ENCODE measurements at regions not wholly inside any gene's neighbourhood (a gene's known extent, or its start where the extent isn't known, plus 50 kb on each side); places are given as distances from the start of the nearest gene placed in this dataset.
A peak's percentile ranks its signal among the peaks of the same experiment; 100 is the strongest.

DNA sequence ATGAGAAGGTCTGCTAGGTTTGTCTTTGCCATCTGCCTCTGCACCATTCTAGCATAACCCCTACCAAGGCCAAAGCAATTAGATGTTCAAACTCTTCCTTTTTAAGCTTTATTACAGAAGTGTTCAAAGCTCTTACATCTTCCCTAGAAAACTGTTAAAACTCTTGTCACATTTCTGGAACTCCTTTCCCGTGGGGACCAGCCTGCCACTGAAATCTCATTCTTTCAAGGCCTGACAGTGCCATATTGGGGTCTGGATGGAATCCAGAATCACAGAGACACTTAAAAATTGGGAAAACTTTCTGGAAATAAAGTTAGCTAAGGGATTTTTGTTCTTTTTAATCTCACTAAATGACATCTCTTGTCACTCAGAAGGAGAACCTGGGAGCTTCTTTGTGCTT is 153.8 kb upstream of the SLCO3A1 start:
- WGBS, 2 donors = 78% methylated on average over 1 of the region's 1 CpG

DNA sequence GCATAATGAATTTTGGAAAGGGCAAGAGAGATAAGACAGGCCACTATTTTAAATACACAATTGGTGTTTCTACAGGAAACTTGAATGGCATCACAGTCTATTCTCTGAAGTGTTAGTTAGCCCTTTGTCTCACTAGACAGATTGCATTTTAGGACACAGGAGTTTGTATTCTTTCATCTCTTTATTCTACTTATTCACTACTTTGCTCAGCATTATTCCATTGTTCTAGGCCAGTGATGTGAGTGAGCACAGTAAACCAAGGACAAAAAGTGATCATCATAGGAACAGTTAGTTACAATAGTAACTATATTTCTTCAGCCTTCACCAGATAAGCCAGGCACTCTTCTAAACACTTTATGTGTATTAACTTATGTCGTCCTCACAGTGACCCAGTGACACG is 150.2 kb upstream of the SLCO3A1 start:
- Histone ChIP-seq H3K4me1 (ENCODE audit: control insufficient read depth in 2 of 2, insufficient read depth in 2 of 2, low read length in 1 of 2) (no peaks in the 10 kb centered on the region), H3K9me3 (ENCODE audit: control insufficient read depth in 2 of 2, insufficient read depth in 1 of 2, low read depth in 1 of 2, low read length in 1 of 2) (no peaks in the 10 kb centered on the region), H3K36me3 (ENCODE audit: control insufficient read depth in 2 of 2, insufficient read depth in 2 of 2, low read length in 1 of 2) (no peaks in the 10 kb centered on the region), H3K4me3 (ENCODE audit: low read depth in 1 of 2, low read length in 2 of 2) (no peak overlapping the region), H3K27ac (ENCODE audit: low read depth in 2 of 2, low read length in 1 of 2) (no peak overlapping the region), H3K27me3 (ENCODE audit: control insufficient read depth in 1 of 2, insufficient read depth in 2 of 2, low read length in 2 of 2) (no peaks in the 10 kb centered on the region)
- WGBS, 2 donors = 88 to 89% methylated on average over 2 of the region's 2 CpGs

More for the DNA sequence above, 153.8 kb upstream of the SLCO3A1 start:
- Histone ChIP-seq H3K9me3 (ENCODE audit: control insufficient read depth in 2 of 2, insufficient read depth in 1 of 2, low read depth in 1 of 2, low read length in 1 of 2) (no peaks in the 10 kb centered on the region), H3K27me3 (ENCODE audit: control insufficient read depth in 1 of 2, insufficient read depth in 2 of 2, low read length in 2 of 2) (no peaks in the 10 kb centered on the region), H3K36me3 (ENCODE audit: control insufficient read depth in 2 of 2, insufficient read depth in 2 of 2, low read length in 1 of 2) (no peaks in the 10 kb centered on the region), H3K4me1 (ENCODE audit: control insufficient read depth in 2 of 2, insufficient read depth in 2 of 2, low read length in 1 of 2) (no peaks in the 10 kb centered on the region), H3K4me3 (ENCODE audit: low read depth in 1 of 2, low read length in 2 of 2) (no peak overlapping the region), H3K27ac (ENCODE audit: low read depth in 2 of 2, low read length in 1 of 2) (no peak overlapping the region)

GRCh38 chr15:91704343-91704742 is 149.2 kb upstream of the SLCO3A1 start:
- no peaks in the 10 kb centered on the region for H3K9me3 ChIP-seq (ENCODE audit: control insufficient read depth in 2 of 2, insufficient read depth in 1 of 2, low read depth in 1 of 2, low read length in 1 of 2)
- no peak overlapping the region for H3K27ac ChIP-seq (ENCODE audit: low read depth in 2 of 2, low read length in 1 of 2)
- no peaks in the 10 kb centered on the region for H3K36me3 ChIP-seq (ENCODE audit: control insufficient read depth in 2 of 2, insufficient read depth in 2 of 2, low read length in 1 of 2)
- no peak overlapping the region for H3K4me3 ChIP-seq (ENCODE audit: low read depth in 1 of 2, low read length in 2 of 2)
- no peaks in the 10 kb centered on the region for H3K27me3 ChIP-seq (ENCODE audit: control insufficient read depth in 1 of 2, insufficient read depth in 2 of 2, low read length in 2 of 2)
- 72 to 76% methylated on average over 5 of the region's 5 CpGs for WGBS, 2 donors
- no peaks in the 10 kb centered on the region for H3K4me1 ChIP-seq (ENCODE audit: control insufficient read depth in 2 of 2, insufficient read depth in 2 of 2, low read length in 1 of 2)

GRCh38 chr15:91706322-91707032 is 147.0 kb upstream of the SLCO3A1 start:
- no peaks in the 10 kb centered on the region for H3K27me3 ChIP-seq (ENCODE audit: control insufficient read depth in 1 of 2, insufficient read depth in 2 of 2, low read length in 2 of 2)
- no peaks in the 10 kb centered on the region for H3K9me3 ChIP-seq (ENCODE audit: control insufficient read depth in 2 of 2, insufficient read depth in 1 of 2, low read depth in 1 of 2, low read length in 1 of 2)
- H3K27ac ChIP-seq (ENCODE audit: low read depth in 2 of 2, low read length in 1 of 2) = peak overlapping the region in 1 of 2 donors; percentile 3
- no peak overlapping the region for H3K4me3 ChIP-seq (ENCODE audit: low read depth in 1 of 2, low read length in 2 of 2)
- 19% methylated on average over 9 of the region's 9 CpGs for WGBS, 2 donors
- no peaks in the 10 kb centered on the region for H3K4me1 ChIP-seq (ENCODE audit: control insufficient read depth in 2 of 2, insufficient read depth in 2 of 2, low read length in 1 of 2)
- H3K36me3 ChIP-seq (ENCODE audit: control insufficient read depth in 2 of 2, insufficient read depth in 2 of 2, low read length in 1 of 2) = no peaks in the 10 kb centered on the region

DNA sequence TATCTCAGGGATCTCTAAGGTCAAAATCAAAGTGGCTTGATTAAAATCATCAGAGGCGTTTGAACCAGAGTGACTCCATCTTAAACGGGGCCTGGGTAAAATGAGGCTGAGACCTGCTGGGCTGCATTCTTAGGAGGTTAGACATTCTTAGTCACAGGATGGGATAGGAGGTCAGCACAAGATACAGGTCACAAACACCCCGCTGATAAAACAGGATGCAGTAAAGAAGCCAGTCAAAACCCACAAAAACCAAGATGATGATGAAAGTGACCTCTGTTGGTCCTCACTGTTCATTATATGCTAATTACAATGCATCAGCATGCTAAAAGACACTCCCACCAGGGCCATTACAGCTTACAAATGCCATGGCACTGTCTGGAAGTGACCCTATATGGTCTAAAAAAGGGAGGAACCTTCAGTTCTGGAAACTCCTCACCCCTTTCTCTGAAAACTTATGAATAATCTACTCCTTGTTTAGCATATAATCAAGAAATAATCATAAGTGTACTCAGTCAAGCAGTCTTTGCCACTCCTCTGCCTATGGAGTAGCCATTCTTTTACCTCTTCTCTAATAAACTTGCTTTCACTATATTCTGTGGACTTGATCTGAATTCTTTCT is 143.3 kb upstream of the SLCO3A1 start:
- no peaks in the 10 kb centered on the region for H3K4me1 ChIP-seq (ENCODE audit: control insufficient read depth in 2 of 2, insufficient read depth in 2 of 2, low read length in 1 of 2)
- 63 to 71% methylated on average over 3 of the region's 3 CpGs for WGBS, 2 donors
- no peak overlapping the region for H3K27ac ChIP-seq (ENCODE audit: low read depth in 2 of 2, low read length in 1 of 2)
- no peaks in the 10 kb centered on the region for H3K36me3 ChIP-seq (ENCODE audit: control insufficient read depth in 2 of 2, insufficient read depth in 2 of 2, low read length in 1 of 2)
- H3K27me3 ChIP-seq (ENCODE audit: control insufficient read depth in 1 of 2, insufficient read depth in 2 of 2, low read length in 2 of 2) = no peaks in the 10 kb centered on the region
- H3K9me3 ChIP-seq (ENCODE audit: control insufficient read depth in 2 of 2, insufficient read depth in 1 of 2, low read depth in 1 of 2, low read length in 1 of 2) = no peaks in the 10 kb centered on the region
- H3K4me3 ChIP-seq (ENCODE audit: low read depth in 1 of 2, low read length in 2 of 2) = no peak overlapping the region

DNA sequence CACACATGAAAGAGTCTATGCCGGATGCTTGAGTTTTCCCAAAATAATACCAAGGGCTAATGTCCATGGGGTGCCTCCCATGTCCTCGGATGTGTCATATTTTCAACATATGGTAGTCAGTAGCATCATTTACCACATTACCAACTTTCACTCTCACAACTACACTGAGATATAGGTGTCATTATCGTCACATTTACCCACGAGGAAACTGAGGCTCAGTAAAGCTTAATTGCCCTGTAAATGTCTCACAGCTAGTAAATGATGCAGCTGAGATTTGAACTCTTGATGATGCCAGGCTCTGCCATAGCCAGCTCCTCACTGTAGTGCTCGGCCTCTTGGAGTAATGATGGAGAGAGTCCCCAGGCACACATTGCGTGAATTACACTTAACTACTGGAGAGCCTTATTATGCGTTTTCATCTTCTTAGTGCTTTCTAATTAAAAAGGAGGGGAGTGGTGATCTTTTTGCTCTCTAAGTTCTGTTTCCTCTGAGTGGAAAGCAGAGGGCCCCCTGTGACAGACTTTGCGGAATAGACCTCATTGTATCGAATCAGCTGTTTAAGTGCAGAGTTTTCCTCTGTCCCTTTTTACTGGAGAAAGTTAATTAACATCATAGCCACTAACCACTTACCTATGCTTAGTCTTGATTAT is 142.0 kb upstream of the SLCO3A1 start:
- no peaks in the 10 kb centered on the region for H3K4me1 ChIP-seq (ENCODE audit: control insufficient read depth in 2 of 2, insufficient read depth in 2 of 2, low read length in 1 of 2)
- H3K4me3 ChIP-seq (ENCODE audit: low read depth in 1 of 2, low read length in 2 of 2) = no peak overlapping the region
- no peak overlapping the region for H3K27ac ChIP-seq (ENCODE audit: low read depth in 2 of 2, low read length in 1 of 2)
- H3K36me3 ChIP-seq (ENCODE audit: control insufficient read depth in 2 of 2, insufficient read depth in 2 of 2, low read length in 1 of 2) = no peaks in the 10 kb centered on the region
- no peaks in the 10 kb centered on the region for H3K27me3 ChIP-seq (ENCODE audit: control insufficient read depth in 1 of 2, insufficient read depth in 2 of 2, low read length in 2 of 2)
- no peaks in the 10 kb centered on the region for H3K9me3 ChIP-seq (ENCODE audit: control insufficient read depth in 2 of 2, insufficient read depth in 1 of 2, low read depth in 1 of 2, low read length in 1 of 2)
- WGBS, 2 donors = 83 to 87% methylated on average over 9 of the region's 9 CpGs

- Histone ChIP-seq H3K27me3 (ENCODE audit: control insufficient read depth in 1 of 2, insufficient read depth in 2 of 2, low read length in 2 of 2) (no peaks in the 10 kb centered on the region), H3K4me3 (ENCODE audit: low read depth in 1 of 2, low read length in 2 of 2) (no peak overlapping the region), H3K27ac (ENCODE audit: low read depth in 2 of 2, low read length in 1 of 2) (no peak overlapping the region), H3K9me3 (ENCODE audit: control insufficient read depth in 2 of 2, insufficient read depth in 1 of 2, low read depth in 1 of 2, low read length in 1 of 2) (no peaks in the 10 kb centered on the region), H3K4me1 (ENCODE audit: control insufficient read depth in 2 of 2, insufficient read depth in 2 of 2, low read length in 1 of 2) (no peaks in the 10 kb centered on the region), H3K36me3 (ENCODE audit: control insufficient read depth in 2 of 2, insufficient read depth in 2 of 2, low read length in 1 of 2) (no peaks in the 10 kb centered on the region)
- 64 to 67% methylated on average over 7 of the region's 7 CpGs for WGBS, 2 donors
Measured at GRCh38 chr15:91712286-91712685, 141.2 kb upstream of the SLCO3A1 start.

- Histone ChIP-seq H3K4me1 (ENCODE audit: control insufficient read depth in 2 of 2, insufficient read depth in 2 of 2, low read length in 1 of 2) (no peaks in the 10 kb centered on the region), H3K4me3 (ENCODE audit: low read depth in 1 of 2, low read length in 2 of 2) (no peak overlapping the region), H3K9me3 (ENCODE audit: control insufficient read depth in 2 of 2, insufficient read depth in 1 of 2, low read depth in 1 of 2, low read length in 1 of 2) (no peaks in the 10 kb centered on the region), H3K36me3 (ENCODE audit: control insufficient read depth in 2 of 2, insufficient read depth in 2 of 2, low read length in 1 of 2) (no peaks in the 10 kb centered on the region), H3K27ac (ENCODE audit: low read depth in 2 of 2, low read length in 1 of 2) (no peak overlapping the region), H3K27me3 (ENCODE audit: control insufficient read depth in 1 of 2, insufficient read depth in 2 of 2, low read length in 2 of 2) (no peaks in the 10 kb centered on the region)
- whole genome bisulfite sequencing, 2 donors = 63 to 75% methylated on average over 3 of the region's 3 CpGs
Measured at GRCh38 chr15:91716536-91716935, 137.0 kb upstream of the SLCO3A1 start.

GRCh38 chr15:91717811-91718210 is 135.7 kb upstream of the SLCO3A1 start:
- Histone ChIP-seq H3K27me3 (ENCODE audit: control insufficient read depth in 1 of 2, insufficient read depth in 2 of 2, low read length in 2 of 2) (peaks cover 0 to 2% of the 10 kb centered on the region in 2 donors), H3K4me3 (ENCODE audit: low read depth in 1 of 2, low read length in 2 of 2) (no peak overlapping the region), H3K9me3 (ENCODE audit: control insufficient read depth in 2 of 2, insufficient read depth in 1 of 2, low read depth in 1 of 2, low read length in 1 of 2) (no peaks in the 10 kb centered on the region), H3K4me1 (ENCODE audit: control insufficient read depth in 2 of 2, insufficient read depth in 2 of 2, low read length in 1 of 2) (no peaks in the 10 kb centered on the region), H3K27ac (ENCODE audit: low read depth in 2 of 2, low read length in 1 of 2) (no peak overlapping the region), H3K36me3 (ENCODE audit: control insufficient read depth in 2 of 2, insufficient read depth in 2 of 2, low read length in 1 of 2) (no peaks in the 10 kb centered on the region)
- 79 to 82% methylated on average over 3 of the region's 3 CpGs for WGBS, 2 donors
